PC-9 (cell line): ENCODE measurements at regions not wholly inside any gene's neighbourhood (a gene's known extent, or its start where the extent isn't known, plus 50 kb on each side); places are given as distances from the start of the nearest gene placed in this dataset.

Source experiments
- CTCF ChIP-seq: fragments of 200-600 bp; sonication (generic); conservative IDR thresholded peaks from 2 replicates; pipeline ENCODE4 v1.6.1; 2017; ENCODE audit warnings: mixed run types, antibody characterized with exemption, mild to moderate bottlenecking, moderate library complexity
- EZH2 ChIP-seq: fragments of 200-600 bp; sonication (generic); IDR thresholded peaks from 2 replicates; pipeline ENCODE4 v1.8.0; 2017; ENCODE audit warnings: antibody characterized with exemption, low read depth

- no peak for TF ChIP-seq CTCF
- no peak for TF ChIP-seq EZH2
Measured at GRCh38 chr5:74017112-74017511, 391.1 kb downstream of the ARHGEF28 start.
